ENCODE measurements at regions not wholly inside any gene's neighbourhood (a gene's known extent, or its start where the extent isn't known, plus 50 kb on each side); places are given as distances from the start of the nearest gene placed in this dataset.

GRCh38 chr5:96282020-96282419, 151.0 kb downstream of the PCSK1 start:
- Mint-ChIP-seq H3K27me3 (ENCODE audit: low read depth) (no peaks in the 10 kb centered on the region), H3K36me3 (ENCODE audit: low read depth) (no peaks in the 10 kb centered on the region), H3K9me3 (peaks cover 5% of the 10 kb centered on the region), H3K27ac (ENCODE audit: unreplicated experiment) (no peak overlapping the region), H3K4me3 (no peak overlapping the region), H3K4me1 (peaks cover 22% of the 10 kb centered on the region)
- TF ChIP-seq CTCF (conservative IDR thresholded peaks at IDR 0.05): no peak
- no peak for DNase-seq (ENCODE audit: low read depth, low spot score)

GRCh38 chr5:96280946-96281393, 152.1 kb downstream of the PCSK1 start:
- Mint-ChIP-seq H3K36me3 (ENCODE audit: low read depth) (no peaks in the 10 kb centered on the region), H3K9me3 (peaks cover 5% of the 10 kb centered on the region), H3K27me3 (ENCODE audit: low read depth) (no peaks in the 10 kb centered on the region), H3K4me1 (peaks cover 14% of the 10 kb centered on the region), H3K4me3 (no peak overlapping the region), H3K27ac (ENCODE audit: unreplicated experiment) (no peak overlapping the region)
- no peak for DNase-seq (ENCODE audit: low read depth, low spot score)
- TF ChIP-seq CTCF (conservative IDR thresholded peaks at IDR 0.05): no peak

- DNase-seq (ENCODE audit: low read depth, low spot score): no peak
- H3K27ac Mint-ChIP-seq (ENCODE audit: unreplicated experiment): no peak overlapping the region
- H3K4me1 Mint-ChIP-seq: peaks cover 5% of the 10 kb centered on the region
- TF ChIP-seq CTCF (conservative IDR thresholded peaks at IDR 0.05): no peak
- H3K4me3 Mint-ChIP-seq: no peak overlapping the region
- no peaks in the 10 kb centered on the region for H3K27me3 Mint-ChIP-seq (ENCODE audit: low read depth)
- H3K36me3 Mint-ChIP-seq (ENCODE audit: low read depth): no peaks in the 10 kb centered on the region
- peaks cover 5% of the 10 kb centered on the region for H3K9me3 Mint-ChIP-seq
Observed at GRCh38 chr5:96279801-96280542, 153.1 kb downstream of the PCSK1 start.

GRCh38 chr5:96278981-96279380, 154.1 kb downstream of the PCSK1 start:
- no peak for TF ChIP-seq CTCF (conservative IDR thresholded peaks at IDR 0.05)
- Mint-ChIP-seq H3K4me1 (no peaks in the 10 kb centered on the region), H3K36me3 (ENCODE audit: low read depth) (no peaks in the 10 kb centered on the region), H3K27me3 (ENCODE audit: low read depth) (no peaks in the 10 kb centered on the region), H3K9me3 (peaks cover 5% of the 10 kb centered on the region), H3K27ac (ENCODE audit: unreplicated experiment) (no peak overlapping the region), H3K4me3 (no peak overlapping the region)
- DNase-seq (ENCODE audit: low read depth, low spot score): no peak

GRCh38 chr5:96275051-96275450, 158.0 kb downstream of the PCSK1 start:
- Mint-ChIP-seq H3K27me3 (ENCODE audit: low read depth) (no peaks in the 10 kb centered on the region), H3K4me3 (no peak overlapping the region), H3K9me3 (peaks cover 5% of the 10 kb centered on the region), H3K4me1 (no peaks in the 10 kb centered on the region), H3K27ac (ENCODE audit: unreplicated experiment) (no peak overlapping the region), H3K36me3 (ENCODE audit: low read depth) (peaks cover 5% of the 10 kb centered on the region)
- TF ChIP-seq CTCF (conservative IDR thresholded peaks at IDR 0.05): no peak
- no peak for DNase-seq (ENCODE audit: low read depth, low spot score)

Data from neural crest cell (in vitro differentiated cells).